H9 (cell line): ENCODE measurements at regions not wholly inside any gene's neighbourhood (a gene's known extent, or its start where the extent isn't known, plus 50 kb on each side); places are given as distances from the start of the nearest gene placed in this dataset.

Experiments
- DNase-seq: peaks from one replicate; pipeline ENCODE4 v3.0.0-alpha.2; 2017
- H2AFZ ChIP-seq: one replicate; pipeline ENCODE4 v1.6.1; 2013; ENCODE audit warnings: mild to moderate bottlenecking, low read length, control low read depth, moderate library complexity
- H2AK5ac ChIP-seq: 2 replicates; pipeline ENCODE4 v1.6.1; 2013; ENCODE audit warnings: low read length, control low read depth, mixed read lengths; ENCODE audit not compliant: insufficient read length
- H2BK120ac ChIP-seq: one replicate; pipeline ENCODE4 v1.6.1; 2013; ENCODE audit warnings: low read depth, mild to moderate bottlenecking, low read length, control low read depth, inconsistent platforms; ENCODE audit not compliant: poor library complexity, severe bottlenecking
- H2BK12ac ChIP-seq: 2 replicates; pipeline ENCODE4 v1.6.1; 2013; ENCODE audit warnings: low read length, control low read depth, mixed read lengths, low read depth; ENCODE audit not compliant: insufficient read length
- H2BK15ac ChIP-seq: 2 replicates; pipeline ENCODE4 v1.6.1; 2013; ENCODE audit warnings: low read depth, low read length, control low read depth
- H2BK20ac ChIP-seq: one replicate; pipeline ENCODE4 v1.6.1; 2013; ENCODE audit warnings: low read depth, mild to moderate bottlenecking, low read length, control low read depth, inconsistent platforms; ENCODE audit not compliant: poor library complexity, severe bottlenecking
- H2BK5ac ChIP-seq: 2 replicates; pipeline ENCODE4 v1.6.1; 2013; ENCODE audit warnings: low read length, control low read depth, mixed read lengths; ENCODE audit not compliant: insufficient read length
- H3K14ac ChIP-seq: 2 replicates; pipeline ENCODE4 v1.6.1; 2013; ENCODE audit warnings: low read length, control low read depth; ENCODE audit not compliant: insufficient read depth
- H3K18ac ChIP-seq: 2 replicates; pipeline ENCODE4 v1.6.1; 2013; ENCODE audit warnings: low read depth, mild to moderate bottlenecking, mixed read lengths, low read length, control low read depth; ENCODE audit not compliant: insufficient read length
- H3K23ac ChIP-seq: 2 replicates; pipeline ENCODE4 v1.6.1; 2013; ENCODE audit warnings: low read length, control low read depth, mixed read lengths, low read depth; ENCODE audit not compliant: insufficient read length
- H3K23me2 ChIP-seq: 2 replicates; pipeline ENCODE4 v1.6.1; 2013; ENCODE audit warnings: low read depth, mild to moderate bottlenecking, mixed read lengths, low read length, control low read depth; ENCODE audit not compliant: insufficient read length, poor library complexity, severe bottlenecking
- H3K27ac ChIP-seq: 2 replicates; pipeline ENCODE4 v1.5.1; 2013; ENCODE audit warnings: low read length, control low read depth, mixed read lengths, low read depth; ENCODE audit not compliant: insufficient read length
- H3K27me3 ChIP-seq: 2 replicates; pipeline ENCODE4 v1.6.1; 2013; ENCODE audit warnings: low read length, control low read depth, inconsistent platforms; ENCODE audit not compliant: insufficient read depth
- H3K4ac ChIP-seq: 2 replicates; pipeline ENCODE4 v1.6.1; 2013; ENCODE audit warnings: low read depth, mild to moderate bottlenecking, control low read depth, inconsistent platforms, low read length, moderate library complexity
- H3K4me1 ChIP-seq: 2 replicates; pipeline ENCODE4 v1.6.1; 2013; ENCODE audit warnings: low read length, control low read depth, inconsistent platforms; ENCODE audit not compliant: insufficient read depth
- H3K4me2 ChIP-seq: 2 replicates; pipeline ENCODE4 v1.6.1; 2013; ENCODE audit warnings: low read length, control low read depth, mixed read lengths; ENCODE audit not compliant: insufficient read length, insufficient read depth
- H3K56ac ChIP-seq: 2 replicates; pipeline ENCODE4 v1.6.1; 2013; ENCODE audit warnings: low read depth, mild to moderate bottlenecking, mixed read lengths, low read length, control low read depth; ENCODE audit not compliant: insufficient read length
- H3K79me1 ChIP-seq: 2 replicates; pipeline ENCODE4 v1.6.1; 2013; ENCODE audit warnings: low read depth, mild to moderate bottlenecking, moderate library complexity, low read length, control low read depth, inconsistent platforms; ENCODE audit not compliant: insufficient read depth, poor library complexity, severe bottlenecking
- H3K79me2 ChIP-seq: 2 replicates; pipeline ENCODE4 v1.6.1; 2013; ENCODE audit warnings: low read length, control low read depth, inconsistent platforms; ENCODE audit not compliant: insufficient read depth
- H3K9ac ChIP-seq: 2 replicates; pipeline ENCODE4 v1.6.1; 2013; ENCODE audit warnings: low read length, control low read depth, mixed read lengths; ENCODE audit not compliant: insufficient read length; ENCODE audit errors: extremely low read depth
- H3K9me3 ChIP-seq: one replicate; pipeline ENCODE4 v1.6.1; 2013; ENCODE audit warnings: low read depth, low read length, inconsistent platforms; ENCODE audit not compliant: control insufficient read depth
- H3T11ph ChIP-seq: one replicate; pipeline ENCODE4 v1.6.1; 2013; ENCODE audit warnings: mild to moderate bottlenecking, low read length, control low read depth, inconsistent platforms
- H4K20me1 ChIP-seq: one replicate; pipeline ENCODE4 v1.6.1; 2013; ENCODE audit not compliant: control insufficient read depth, insufficient read length, insufficient read depth
- H4K5ac ChIP-seq: 2 replicates; pipeline ENCODE4 v1.6.1; 2013; ENCODE audit warnings: low read depth, mild to moderate bottlenecking, mixed read lengths, low read length, control low read depth; ENCODE audit not compliant: insufficient read length
- H4K8ac ChIP-seq: replicated peaks from 2 replicates; pipeline ENCODE4 v1.6.1; 2013; ENCODE audit warnings: low read length, control low read depth, mixed read lengths, low read depth; ENCODE audit not compliant: insufficient read length
- H4K91ac ChIP-seq: 2 replicates; pipeline ENCODE4 v1.6.1; 2013; ENCODE audit warnings: low read depth, mild to moderate bottlenecking, moderate library complexity, mixed read lengths, low read length, control low read depth; ENCODE audit not compliant: insufficient read length
- H3K27ac Mint-ChIP-seq, 3 experiments: 2 replicates in 2 of 3; 3 replicates in 1 of 3; pipeline ENCODE4 v1.8.0; 2020 to 2021; ENCODE audit warnings: mixed read lengths in 3 of 3, mild to moderate bottlenecking in 1 of 3, moderate library complexity in 1 of 3
- H3K27me3 Mint-ChIP-seq: 2 replicates; pipeline ENCODE4 v1.8.0; 2021; ENCODE audit warnings: low read depth, mild to moderate bottlenecking, moderate library complexity, mixed read lengths
- H3K36me3 Mint-ChIP-seq, 3 experiments: 2 replicates in 2 of 3; 3 replicates in 1 of 3; pipeline ENCODE4 v1.8.0; 2020 to 2021; ENCODE audit warnings: low read depth in 3 of 3, mixed read lengths in 3 of 3; ENCODE audit not compliant: insufficient read depth in 1 of 3
- H3K4me1 Mint-ChIP-seq, 2 experiments: 2 replicates each; pipeline ENCODE4 v1.8.0; 2020; ENCODE audit warnings: mixed read lengths in 2 of 2
- H3K4me3 Mint-ChIP-seq, 2 experiments: 2 replicates in 1 of 2; 3 replicates in 1 of 2; pipeline ENCODE4 v1.8.0; 2020 to 2021; ENCODE audit warnings: mild to moderate bottlenecking in 2 of 2, mixed read lengths in 2 of 2, moderate library complexity in 1 of 2
- H3K9me3 Mint-ChIP-seq, 2 experiments: 2 replicates in 1 of 2; 3 replicates in 1 of 2; pipeline ENCODE4 v1.8.0; 2020; ENCODE audit warnings: mild to moderate bottlenecking in 2 of 2, mixed read lengths in 2 of 2, moderate library complexity in 1 of 2
- WGBS: extraction: QIAGEN DNeasy Blood & Tissue Kit; methylation state at CpG from one replicate; pipeline ENCODE4 v1.1.7; 2013; ENCODE audit warnings: missing lambda C conversion rate, low lambda C conversion rate, mixed read lengths; ENCODE audit not compliant: insufficient read length; ENCODE audit errors: extremely low coverage; 5-methylcytosine and 5-hydroxymethylcytosine counted together
- TF ChIP-seq, protein P1 (sequence below): fragments of 200-600 bp; sonication (generic); conservative IDR thresholded peaks from 3 replicates; pipeline ENCODE4 v1.8.0; 2021; ENCODE audit warnings: antibody characterized with exemption, mild to moderate bottlenecking

DNA sequence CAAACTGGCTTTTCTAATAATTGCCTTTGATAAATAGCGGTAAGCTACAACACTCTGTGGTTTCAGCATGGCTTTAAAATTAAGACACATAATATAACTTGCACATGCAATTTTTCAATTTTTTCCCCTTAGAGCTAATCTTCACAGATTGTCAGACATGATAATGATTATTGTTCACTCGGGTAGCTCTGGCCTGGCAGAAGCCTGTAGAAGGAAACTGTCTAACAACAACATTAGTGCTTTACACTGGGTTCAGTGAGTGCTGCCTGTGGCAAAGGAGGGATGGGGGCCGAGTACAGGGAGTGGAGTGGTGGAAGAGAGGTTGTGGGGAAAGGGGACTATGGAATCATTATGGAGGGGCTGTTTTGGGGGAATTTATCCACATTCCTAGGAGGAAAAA is 67.2 kb upstream of the AUTS2 start:
- WGBS, result no CpG with 5 or more reads among the region's 3 CpGs
- Histone ChIP-seq H3K27ac (no peak overlapping the region), H3K56ac (no peak overlapping the region), H2AK5ac (no peak overlapping the region), H3T11ph (no peak overlapping the region), H2BK120ac (no peak overlapping the region), H4K20me1 (no peaks in the 10 kb centered on the region), H3K18ac (no peak overlapping the region), H3K27me3 (no peaks in the 10 kb centered on the region), H2AFZ (no peak overlapping the region), H4K8ac (no peak overlapping the region), H4K5ac (no peak overlapping the region), H2BK15ac (no peak overlapping the region), H3K4me1 (no peaks in the 10 kb centered on the region; the same call in 1 of the 2 replicates), H3K23ac (no peak overlapping the region), H3K9me3 (no peaks in the 10 kb centered on the region), H2BK20ac (no peak overlapping the region), H3K79me2 (no peaks in the 10 kb centered on the region), H3K4me2 (no peak overlapping the region), H3K23me2 (no peaks in the 10 kb centered on the region), H2BK12ac (no peak overlapping the region), H3K79me1 (no peaks in the 10 kb centered on the region), H3K14ac (no peak overlapping the region), H2BK5ac (no peak overlapping the region), H3K9ac (no peak overlapping the region), H3K4ac (no peak overlapping the region), H4K91ac (no peak overlapping the region)
- Mint-ChIP-seq H3K27me3 (peaks cover 35% of the 10 kb centered on the region), H3K4me3 (no peak overlapping the region), H3K9me3 (peaks cover 0 to 5% of the 10 kb centered on the region in 2 experiments; a peak in 1 of 5 replicates), H3K36me3 (no peaks in the 10 kb centered on the region), H3K4me1 (peaks cover 20 to 26% of the 10 kb centered on the region in 2 experiments), H3K27ac (no peak overlapping the region)
- TF ChIP-seq, protein P1, sequence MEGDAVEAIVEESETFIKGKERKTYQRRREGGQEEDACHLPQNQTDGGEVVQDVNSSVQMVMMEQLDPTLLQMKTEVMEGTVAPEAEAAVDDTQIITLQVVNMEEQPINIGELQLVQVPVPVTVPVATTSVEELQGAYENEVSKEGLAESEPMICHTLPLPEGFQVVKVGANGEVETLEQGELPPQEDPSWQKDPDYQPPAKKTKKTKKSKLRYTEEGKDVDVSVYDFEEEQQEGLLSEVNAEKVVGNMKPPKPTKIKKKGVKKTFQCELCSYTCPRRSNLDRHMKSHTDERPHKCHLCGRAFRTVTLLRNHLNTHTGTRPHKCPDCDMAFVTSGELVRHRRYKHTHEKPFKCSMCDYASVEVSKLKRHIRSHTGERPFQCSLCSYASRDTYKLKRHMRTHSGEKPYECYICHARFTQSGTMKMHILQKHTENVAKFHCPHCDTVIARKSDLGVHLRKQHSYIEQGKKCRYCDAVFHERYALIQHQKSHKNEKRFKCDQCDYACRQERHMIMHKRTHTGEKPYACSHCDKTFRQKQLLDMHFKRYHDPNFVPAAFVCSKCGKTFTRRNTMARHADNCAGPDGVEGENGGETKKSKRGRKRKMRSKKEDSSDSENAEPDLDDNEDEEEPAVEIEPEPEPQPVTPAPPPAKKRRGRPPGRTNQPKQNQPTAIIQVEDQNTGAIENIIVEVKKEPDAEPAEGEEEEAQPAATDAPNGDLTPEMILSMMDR, result no peak
- DNase-seq, result no peak
